Stromal cell of bone marrow (primary cell): ENCODE measurements at regions not wholly inside any gene's neighbourhood (a gene's known extent, or its start where the extent isn't known, plus 50 kb on each side); places are given as distances from the start of the nearest gene placed in this dataset.

ENCODE experiments used
- DNase-seq: peaks from one replicate; pipeline ENCODE4 v3.0.0-alpha.2; 2012; ENCODE audit warnings: low read depth

GRCh38 chr3:181660337-181660736 is 51.4 kb upstream of the SOX2 start:
- DNase-seq: no peak

DNA sequence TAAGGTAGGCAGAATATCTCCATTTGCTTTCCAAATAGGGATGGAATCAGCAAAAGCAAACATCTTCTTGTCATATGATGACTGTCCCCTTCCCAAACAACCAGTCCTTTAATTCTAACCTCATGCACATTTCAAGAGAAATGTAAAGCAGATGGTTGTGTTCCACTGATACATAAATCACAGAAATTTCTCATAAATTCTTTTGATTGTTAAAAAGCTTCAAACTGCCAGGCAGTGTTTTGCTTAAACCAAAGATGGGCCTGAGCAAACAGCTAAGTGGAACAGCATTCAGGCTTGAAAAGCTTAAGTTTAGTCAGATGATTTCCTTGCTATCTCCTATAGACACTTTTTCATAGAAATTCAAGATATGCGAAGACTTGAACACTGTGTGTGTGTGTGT is 74.3 kb upstream of the SOX2 start:
- DNase-seq: no peak

- DNase-seq: no peak
These were observed 74.7 kb upstream of the SOX2 start for GRCh38 chr3:181637056-181637455.

DNA sequence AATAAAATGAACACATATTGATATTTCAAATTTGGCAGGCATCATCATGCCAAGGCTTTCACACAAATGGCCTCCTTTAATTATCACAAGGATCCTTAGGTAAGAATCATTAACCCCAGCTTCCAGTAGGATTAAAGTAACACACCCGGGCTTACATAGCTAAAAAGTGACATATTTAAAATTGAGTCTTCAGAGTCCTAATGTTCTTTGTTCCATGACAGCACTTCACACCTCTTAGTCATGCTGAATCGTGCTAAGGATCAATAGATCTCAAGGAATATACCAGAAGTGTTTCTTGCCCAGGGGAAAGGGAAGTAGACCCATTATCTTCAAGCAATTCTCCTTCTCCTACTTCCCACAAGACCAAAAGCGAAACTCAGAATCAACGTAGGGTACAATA is 76.6 kb upstream of the SOX2 start:
- no peak for DNase-seq

- no peak for DNase-seq
These were observed 78.2 kb upstream of the SOX2 start for GRCh38 chr3:181633556-181633955.

GRCh38 chr3:181631901-181632300 is 79.8 kb upstream of the SOX2 start:
- no peak for DNase-seq

- DNase-seq: no peak
These were observed 80.9 kb upstream of the SOX2 start for GRCh38 chr3:181630853-181631252.

DNA sequence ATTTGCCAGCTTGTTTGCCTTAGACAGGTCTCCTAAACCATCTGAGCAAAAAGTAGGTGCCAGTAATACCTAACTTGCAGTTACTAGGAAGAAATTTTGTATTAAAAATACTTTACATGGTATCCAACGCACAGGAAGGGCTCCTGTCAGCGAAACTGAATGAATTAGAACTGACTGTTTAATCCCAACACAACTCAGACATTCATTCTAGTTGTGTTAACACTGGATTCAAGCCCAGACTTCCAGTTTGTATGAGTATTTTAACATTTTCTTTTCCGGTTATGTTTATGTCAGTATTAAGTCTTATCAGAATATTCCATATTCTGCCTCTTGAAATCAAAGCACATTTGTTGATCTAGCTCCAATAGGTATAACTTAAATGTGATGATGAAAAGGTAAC is 82.0 kb upstream of the SOX2 start:
- DNase-seq: no peak

DNA sequence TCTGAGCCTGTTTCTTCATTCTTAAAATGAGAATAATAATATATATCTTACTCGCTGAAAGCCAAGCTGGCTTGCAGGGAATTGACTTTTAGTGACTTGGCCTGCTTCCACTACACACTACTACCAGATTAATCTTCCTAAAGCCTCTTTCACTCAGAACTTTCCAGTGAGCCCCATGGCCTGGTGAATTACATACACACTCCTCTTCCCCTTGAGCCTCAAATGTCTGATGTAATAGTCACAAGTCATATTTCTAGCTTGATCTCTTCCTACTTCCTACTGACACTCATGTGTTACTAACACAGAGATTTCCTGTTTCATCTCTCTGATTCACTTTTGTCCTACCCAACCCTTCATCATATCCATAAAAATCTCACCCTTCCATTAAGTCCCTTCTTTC is 82.7 kb upstream of the SOX2 start:
- peak; percentile 44 for DNase-seq

GRCh38 chr3:181628384-181628783 is 83.3 kb upstream of the SOX2 start:
- DNase-seq: no peak

- no peak for DNase-seq
These were observed 85.7 kb upstream of the SOX2 start for GRCh38 chr3:181626036-181626435.

DNA sequence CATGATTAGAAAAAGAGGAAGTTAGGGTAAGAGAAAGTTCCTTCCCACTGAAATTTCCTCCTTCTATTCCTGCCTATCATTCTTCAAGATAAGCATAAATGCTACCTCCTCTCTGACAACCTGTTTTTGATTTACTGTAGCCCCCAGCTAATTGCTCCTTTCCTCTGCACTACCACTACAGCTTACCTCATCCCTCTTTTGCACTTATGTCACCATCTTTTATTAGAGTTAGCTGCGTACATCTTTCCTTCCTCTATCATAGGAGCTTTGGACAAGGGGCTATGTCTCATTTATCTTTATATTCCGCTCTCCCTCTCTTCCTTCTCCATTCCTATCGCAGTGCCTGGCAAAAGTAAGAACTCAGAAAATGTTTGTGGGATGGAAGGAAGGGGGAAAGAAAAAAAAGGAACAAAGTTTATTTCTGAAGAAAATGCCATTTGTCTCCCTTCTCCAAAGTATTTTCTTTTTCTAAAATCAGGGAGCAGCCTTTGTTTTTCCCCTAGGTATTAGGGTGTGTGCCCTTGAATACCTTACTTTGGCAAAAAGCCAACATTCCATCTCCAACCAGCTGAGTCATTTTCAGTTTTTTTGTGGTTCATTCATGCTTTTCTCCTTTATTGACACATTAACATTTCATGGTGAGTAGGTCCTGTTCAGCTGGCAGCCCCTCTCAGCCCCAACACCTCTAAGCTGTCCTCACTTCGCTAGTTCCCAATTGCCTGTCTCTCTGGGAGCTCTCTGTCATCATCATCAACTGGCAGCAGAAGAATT is 87.6 kb upstream of the SOX2 start:
- no peak for DNase-seq

DNA sequence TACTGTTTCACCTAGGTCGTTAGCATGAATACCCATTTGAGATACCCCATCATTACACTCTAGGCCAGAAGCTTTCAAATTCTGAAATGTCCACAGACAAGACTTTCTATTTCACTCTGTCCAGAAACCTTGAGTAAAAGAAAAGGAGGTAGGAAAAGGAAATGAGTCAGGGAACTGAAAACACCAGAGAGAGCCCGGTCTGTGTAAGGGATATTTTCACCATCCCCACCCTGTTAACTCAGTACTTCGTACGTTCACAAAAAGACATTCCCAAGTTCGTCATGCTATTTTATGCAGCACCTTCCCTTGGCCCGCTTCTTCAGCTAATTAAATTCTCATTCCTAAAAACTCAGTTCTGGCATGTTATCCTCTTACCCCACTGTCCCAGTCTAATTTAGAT is 89.4 kb upstream of the SOX2 start:
- DNase-seq: no peak

- DNase-seq: no peak
These were observed 91.8 kb upstream of the SOX2 start for GRCh38 chr3:181619897-181620296.

- no peak for DNase-seq
These were observed 93.5 kb upstream of the SOX2 start for GRCh38 chr3:181618260-181618659.

DNA sequence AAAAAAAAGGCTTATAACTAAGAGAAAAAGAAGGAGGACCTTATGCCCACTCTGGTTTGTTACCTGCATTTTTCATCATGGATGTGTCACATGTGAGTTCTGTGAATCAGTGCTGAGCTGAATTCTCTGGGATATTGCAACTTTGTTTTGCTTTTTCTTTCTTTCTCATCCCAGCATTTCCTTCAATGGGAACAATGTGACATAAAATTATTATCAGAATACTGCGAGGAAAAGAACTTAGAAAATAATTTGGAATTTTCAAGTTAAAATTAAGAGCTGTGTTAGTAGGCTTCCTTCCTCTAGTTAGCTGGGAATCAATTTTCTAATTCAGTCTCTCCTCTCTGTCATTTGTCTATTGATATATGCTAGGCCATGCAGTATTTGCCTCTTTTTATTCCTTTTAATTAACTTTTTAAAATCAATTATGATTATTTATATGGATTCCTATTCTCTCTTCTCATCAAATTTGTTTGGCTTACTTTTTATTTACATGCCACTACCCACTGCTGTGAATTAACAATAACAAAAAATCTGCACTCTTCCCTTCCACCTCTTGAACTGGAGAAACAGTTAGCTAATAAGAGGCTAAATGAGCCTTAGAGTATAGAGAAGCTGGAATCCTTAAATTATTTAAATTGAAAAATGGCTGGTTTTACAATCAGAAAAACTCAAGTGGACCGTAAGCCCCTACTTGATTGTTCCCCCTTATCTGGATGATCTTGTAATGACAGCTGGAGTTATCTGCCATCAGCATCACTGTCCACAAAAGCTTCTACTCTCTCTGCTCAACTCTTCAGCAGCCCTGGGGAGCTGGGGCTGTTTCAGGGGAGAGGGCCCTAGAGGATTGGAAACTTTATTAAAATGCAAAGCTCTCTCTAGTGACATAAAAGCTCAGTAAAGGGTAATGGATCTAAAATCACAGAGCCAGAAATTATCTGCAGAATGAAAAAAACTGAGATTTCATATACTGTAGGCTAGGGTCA is 95.3 kb upstream of the SOX2 start:
- DNase-seq: no peak

DNA sequence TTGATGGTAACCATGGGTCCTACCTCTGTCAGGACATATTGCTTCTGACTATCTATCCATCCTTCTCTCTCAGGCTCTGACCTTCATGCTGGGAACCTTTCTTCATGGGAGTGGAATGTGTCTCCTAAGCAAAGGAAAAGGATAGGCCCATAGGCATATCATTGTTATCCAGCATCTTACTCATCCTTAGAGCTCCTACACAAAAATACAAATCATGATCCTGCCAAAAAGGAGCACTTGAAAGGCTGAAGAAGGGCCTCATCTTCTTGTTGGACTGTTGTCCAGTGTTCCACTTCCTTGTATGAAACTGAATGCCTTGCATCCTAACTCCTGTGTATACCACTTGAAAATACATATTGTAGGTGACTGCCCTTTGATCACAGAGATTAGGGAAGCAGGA is 96.1 kb upstream of the SOX2 start:
- no peak for DNase-seq

GRCh38 chr3:181614878-181615277 is 96.8 kb upstream of the SOX2 start:
- DNase-seq: no peak

DNA sequence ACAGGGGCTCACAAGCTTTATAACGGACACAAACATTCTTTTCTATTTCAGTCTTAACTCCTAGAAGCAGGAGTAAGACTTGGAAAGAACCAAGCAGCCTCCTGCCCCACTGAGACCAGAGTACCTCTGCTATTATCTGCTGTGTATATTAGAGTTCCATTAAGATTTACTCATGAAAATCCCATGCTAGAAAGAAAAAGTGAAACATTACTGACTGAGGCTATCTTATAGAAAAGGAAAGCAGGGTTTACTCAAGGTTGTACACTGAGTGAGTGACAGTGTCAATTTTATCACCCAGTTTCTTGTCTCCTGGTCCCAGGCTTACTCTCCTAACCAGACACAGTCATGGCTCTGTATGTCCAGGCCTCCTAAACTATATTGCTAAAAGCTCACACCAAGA is 97.9 kb upstream of the SOX2 start:
- DNase-seq: no peak

- no peak for DNase-seq
These were observed 98.5 kb upstream of the SOX2 start for GRCh38 chr3:181613191-181613590.

GRCh38 chr3:181610973-181611265 is 100.8 kb upstream of the SOX2 start:
- no peak for DNase-seq

DNA sequence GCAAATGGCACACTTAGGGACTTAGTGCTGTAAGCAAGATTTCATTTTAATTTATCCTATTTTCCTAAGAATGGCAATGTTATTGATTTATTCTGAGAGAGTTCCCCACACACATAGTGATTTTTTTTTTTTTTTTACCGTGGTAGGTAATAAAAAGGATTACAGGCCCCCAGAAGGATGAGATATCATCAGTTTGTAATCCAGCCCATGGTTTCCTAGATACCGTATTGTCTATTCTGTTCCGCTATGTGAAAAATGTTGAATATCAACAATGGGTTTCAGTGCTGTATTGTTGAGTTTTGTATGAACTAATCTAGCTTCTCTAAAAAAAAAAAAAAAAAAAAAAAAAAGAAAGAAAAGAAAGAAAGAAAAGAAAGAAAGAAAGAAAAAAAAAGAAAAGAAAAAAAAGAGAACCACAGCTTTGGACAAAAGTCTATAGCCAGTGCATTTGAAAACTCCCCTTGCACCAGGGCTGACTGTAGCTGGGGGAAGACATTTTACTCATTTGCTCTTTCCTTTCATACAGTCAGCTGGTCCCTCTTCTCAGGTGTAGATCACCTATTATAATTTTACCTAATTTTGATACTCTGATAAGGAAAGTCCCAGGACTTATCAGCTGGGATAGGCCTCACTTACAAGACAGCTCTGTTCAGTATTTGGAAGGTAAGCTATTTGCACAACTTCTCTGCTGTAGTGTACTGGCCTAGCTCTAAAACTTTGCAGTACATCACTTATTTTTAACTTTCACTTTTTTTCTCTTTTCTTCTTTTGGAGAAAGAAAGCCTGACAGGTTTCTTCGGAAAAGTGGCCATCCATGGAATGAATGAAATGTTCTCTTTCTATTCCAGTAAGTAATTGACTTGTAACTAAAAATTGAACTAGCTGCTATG is 101.4 kb upstream of the SOX2 start:
- no peak for DNase-seq
